DMS53 treated with DMSO at 0.1 percent for 48 hours (cell line): ENCODE measurements at regions not wholly inside any gene's neighbourhood (a gene's known extent, or its start where the extent isn't known, plus 50 kb on each side); places are given as distances from the start of the nearest gene placed in this dataset.

Experiments used
- DNase-seq: peaks from one replicate; lab custom pipeline; 2025; ENCODE audit not compliant: unreplicated experiment; lab: John Stamatoyannopoulos, UW

DNA sequence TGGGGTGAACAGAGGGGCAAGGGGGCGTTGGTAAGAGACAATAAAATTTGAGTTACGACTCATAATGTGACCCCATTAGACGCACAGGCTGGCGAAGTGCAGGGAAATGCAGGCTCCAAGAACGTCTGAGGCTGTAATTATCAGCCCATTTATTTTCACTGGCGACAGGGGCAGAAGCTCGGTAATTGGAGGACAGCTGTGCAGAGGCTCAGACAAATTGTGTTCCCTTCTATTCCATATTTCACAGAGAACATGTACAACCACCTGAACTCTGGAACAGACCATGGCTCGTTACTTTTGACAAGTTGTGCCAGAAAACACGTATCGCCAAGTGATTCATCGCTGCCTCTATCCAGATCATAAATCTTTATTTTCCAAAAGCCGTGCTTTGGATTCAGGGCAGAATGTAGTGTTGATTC lies 137.3 kb upstream of the FRMD4A start:
- no peak for DNase-seq

DNA sequence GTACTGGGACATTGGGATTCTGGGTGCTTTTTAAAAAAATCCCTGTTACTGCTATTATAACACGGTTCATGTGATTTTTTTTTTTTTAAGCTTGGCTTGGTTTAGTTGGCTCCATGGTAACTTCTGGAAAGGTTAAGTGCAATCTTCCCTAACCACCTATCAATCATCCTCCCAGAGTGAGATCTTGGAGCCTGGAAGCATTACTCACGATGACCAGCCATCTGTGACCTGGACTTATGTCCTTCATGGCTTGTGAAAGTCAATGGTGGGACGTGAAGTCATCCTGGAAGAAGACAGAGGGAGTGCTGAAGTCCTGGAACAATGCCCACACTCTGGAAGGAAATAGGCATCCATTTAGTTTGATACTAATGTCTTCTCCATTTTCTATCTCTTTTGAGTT lies 135.5 kb upstream of the FRMD4A start:
- DNase-seq: peak; percentile 53

DNA sequence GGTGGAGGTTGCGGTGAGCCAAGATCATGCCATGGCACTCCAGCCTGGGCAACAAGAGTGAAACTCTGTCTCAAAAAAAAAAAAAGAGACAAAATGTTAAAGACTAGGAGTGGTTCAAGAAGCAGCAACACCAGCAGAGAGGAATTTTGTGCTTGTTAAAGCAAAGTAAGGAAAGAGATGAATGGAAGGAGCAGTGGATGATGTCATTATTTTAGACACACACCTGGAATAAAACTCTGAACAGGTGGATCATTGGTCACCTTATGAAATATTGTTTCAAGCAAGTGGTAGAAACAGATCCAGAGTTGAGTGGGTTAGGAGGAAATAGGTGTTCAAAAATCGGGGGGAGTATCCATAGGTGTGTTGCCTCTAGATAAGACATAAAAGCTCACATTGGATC lies 129.7 kb upstream of the FRMD4A start:
- no peak for DNase-seq

DNA sequence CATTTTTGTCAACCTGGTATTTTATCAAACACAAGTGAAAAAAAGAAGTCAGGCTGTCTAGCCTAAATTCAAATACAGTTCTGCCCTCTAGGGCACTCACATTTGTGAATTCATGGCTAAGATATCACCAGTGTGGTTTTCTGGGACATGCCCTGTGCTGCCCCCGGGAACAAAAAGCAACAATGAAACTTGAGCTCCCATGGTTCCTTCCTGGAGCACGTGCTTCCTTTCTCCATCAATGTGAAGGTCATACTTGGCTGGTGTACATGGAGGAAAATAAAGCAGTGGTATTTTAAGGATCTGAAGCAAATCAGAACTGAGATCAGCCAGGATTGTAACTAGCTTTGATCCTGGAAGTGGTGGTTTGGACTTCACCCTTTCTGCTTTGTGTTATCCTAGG lies 128.9 kb upstream of the FRMD4A start:
- DNase-seq: no peak

DNA sequence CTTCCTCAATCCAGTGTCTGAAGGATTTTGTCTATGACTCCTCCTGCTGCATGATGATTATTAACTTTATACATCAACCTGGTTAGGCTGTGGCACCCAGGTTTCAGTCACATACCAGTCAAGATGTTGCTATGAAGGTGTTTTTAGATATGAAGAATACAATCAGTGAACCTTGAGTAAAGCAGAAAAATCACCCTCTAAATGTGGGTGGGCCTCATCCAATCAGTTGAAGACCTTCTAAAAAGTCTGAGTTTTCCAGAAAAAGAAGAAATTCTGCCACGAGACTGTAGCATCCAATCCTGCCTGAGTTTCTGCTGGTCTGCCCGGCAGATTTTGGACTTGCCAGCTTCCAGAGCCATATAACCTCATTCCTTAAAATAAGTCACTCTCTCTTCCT lies 126.1 kb upstream of the FRMD4A start:
- no peak for DNase-seq

DNA sequence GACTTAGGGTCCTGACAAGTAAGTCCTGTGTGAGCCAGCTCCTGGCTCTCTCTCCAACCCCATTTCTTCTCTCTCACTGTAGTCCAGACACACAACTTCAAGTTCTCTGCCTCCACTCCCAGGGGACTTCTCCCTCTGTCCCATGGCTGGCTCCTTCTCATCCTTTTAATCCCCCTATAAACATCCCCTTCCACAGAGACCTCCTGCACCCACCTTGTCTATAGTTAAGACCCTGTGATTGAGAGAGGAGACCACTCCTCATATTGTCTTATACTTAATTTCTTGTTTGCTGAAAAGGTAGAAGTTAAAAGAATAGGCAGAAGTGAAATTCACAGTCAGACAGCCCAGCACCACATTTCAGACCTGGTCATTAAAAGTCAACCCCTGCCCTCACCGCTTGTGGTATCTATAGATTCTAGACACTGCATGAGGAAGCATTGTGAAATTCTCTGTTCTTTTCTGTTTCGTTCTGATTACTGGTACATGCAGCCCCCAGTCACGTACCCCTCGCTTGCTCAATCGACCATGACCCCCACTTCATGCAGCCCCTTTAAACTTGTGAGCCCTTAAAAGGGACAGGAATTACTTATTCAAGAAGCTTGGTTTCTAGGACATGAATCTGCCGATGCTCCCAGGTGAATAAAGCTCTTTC lies 125.6 kb upstream of the FRMD4A start:
- DNase-seq: no peak

DNA sequence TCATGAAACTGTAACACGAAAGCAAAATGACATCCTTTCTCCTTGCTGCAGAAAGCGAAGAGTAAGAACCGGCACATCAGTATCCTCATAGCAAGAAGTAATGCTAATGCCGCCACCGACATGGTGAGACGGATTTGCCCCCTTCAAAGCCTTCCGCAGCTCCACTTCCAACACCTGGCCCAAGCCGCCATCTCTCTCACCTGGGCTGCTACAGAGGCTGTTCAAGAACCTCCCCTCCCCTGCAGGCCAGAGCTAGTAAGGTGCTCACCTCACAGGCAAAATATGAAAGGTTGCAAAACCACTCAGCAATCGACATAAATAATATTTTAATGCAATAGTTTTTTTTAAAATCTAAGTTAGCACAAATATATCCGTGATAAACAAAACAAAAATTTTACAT lies 123.9 kb upstream of the FRMD4A start:
- no peak for DNase-seq

DNA sequence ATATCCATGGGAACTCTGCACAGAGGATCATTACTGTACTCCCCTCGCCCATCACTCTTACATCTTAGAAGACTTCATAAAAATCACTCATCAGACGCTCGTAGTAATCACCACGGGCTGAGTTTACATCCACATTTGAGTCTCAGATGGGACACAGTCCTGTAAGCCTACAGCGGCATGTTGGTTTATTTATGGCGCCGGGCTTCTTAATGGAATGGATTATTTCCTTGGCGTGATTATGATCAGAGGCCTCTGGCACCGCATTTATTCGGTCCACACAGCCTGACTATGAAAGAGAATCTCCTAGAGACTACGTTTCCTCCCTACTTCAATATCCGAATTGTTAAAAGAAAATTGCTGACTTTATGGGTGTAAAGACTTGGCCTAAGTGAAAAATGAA lies 123.5 kb upstream of the FRMD4A start:
- DNase-seq: no peak

DNA sequence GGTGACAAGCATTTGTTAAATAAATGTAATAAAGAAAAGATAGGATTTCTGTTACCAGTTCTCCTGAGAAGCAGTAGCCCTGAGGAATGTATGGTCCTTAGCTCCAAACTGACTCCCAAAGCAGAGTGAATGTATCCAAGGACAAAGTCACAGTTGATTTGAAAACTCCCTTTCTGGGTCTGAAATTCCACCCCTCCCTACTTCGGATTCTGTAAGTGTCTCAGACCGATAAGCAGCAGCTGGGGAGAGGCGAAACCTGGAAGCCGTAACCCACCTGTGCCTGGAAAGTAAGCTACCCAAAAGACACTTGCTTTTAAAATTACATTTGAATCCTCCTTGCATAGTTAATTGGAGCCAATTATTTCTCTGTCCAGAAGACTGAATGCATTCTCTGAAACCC lies 122.9 kb upstream of the FRMD4A start:
- no peak for DNase-seq

DNA sequence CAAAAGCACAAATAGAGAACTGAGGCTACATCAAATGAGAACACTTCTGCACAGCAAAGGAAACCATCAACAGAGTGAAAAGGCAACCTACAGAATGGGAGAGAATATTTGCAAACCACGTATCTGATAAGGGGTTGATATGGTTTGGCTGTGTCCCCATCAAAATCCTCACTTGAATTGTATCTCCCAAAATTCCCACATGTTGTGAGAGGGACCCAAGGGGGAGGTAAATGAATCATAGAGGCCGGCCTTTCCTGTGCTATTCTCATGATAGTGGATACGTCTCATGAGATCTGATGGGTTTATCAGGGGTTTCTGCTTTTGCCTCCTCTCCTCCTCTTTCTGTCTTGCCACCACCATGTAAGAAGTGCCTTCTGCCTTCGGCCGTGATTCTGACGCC lies 120.6 kb upstream of the FRMD4A start:
- DNase-seq: no peak

DNA sequence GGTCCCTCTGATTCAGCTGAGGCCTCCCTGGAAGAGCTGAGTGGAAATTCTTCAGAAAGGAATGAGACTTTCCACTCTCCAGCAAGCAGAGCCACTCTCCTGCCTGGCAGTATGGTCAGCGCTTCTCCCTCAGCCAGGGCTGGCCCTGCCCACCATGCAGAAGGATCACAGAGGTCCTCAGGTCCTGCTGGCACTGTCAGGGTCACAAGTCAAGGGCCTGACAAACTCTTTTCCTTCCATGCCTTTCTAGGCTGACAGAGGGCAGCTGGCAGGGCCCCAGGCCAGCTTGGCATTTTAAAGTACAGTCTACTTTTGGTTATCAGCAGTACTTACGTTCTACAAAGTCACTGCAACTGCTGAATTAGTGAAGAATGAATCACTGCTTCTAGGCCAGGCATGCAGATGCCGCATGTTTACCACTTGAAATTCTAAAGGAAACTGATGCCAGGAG lies 119.3 kb upstream of the FRMD4A start:
- no peak for DNase-seq

DNA sequence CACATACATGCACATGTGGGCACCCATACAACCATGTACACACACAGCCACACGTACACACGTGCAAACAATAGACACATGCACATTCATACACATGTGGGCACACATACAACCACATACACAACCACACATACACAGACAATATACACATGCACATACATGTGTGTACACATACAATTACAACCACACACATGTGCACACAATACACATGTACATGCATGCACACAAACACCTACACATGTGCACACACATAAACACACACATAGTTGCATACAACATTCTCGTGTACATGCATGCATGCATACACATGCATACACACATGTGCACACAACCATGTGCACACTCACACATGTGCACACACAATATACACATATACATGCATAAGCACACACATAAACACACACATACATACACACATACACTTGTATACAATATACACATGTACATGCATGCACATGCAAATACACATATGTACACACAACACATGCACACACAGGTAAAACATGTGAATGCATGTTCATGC lies 118.6 kb upstream of the FRMD4A start:
- no peak for DNase-seq

DNA sequence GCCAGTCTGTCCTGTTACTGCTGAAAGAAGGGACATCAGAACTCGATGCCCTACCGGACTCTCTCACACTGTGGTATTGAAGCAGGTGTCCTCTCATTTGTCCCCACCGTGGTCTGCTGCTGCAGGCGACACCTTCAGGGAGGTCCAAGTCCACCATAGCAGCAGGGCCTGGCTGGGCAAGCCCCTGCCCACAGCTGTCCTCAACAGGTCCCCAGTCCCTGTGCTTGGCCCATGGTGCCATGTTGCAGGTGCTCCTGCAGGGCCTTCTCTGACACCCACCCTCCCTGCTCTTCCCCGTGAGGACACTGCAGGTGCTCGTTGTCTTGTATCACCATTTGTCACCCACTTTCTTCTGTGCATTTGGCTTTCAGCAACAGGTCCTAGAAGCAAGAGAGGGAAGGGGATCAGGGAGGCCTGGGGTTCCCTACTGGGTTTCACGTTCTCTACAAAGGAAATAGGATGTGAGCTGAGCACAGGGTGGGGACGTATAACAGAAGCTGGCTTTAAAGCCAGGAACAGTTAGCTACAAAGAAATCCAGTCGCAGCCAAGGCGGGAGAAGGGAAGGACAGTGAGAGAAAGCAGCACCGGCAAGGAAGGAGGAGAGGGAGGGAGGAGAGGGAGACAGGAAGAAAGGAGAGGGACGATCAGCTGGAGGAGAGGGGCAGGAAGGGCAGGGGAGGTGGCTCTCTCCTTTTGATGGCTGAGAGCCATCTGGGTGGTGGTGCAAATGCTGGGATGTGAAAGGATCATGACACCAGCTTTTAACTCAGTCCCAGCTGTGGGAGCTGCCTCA lies 117.7 kb upstream of the FRMD4A start:
- DNase-seq: no peak

DNA sequence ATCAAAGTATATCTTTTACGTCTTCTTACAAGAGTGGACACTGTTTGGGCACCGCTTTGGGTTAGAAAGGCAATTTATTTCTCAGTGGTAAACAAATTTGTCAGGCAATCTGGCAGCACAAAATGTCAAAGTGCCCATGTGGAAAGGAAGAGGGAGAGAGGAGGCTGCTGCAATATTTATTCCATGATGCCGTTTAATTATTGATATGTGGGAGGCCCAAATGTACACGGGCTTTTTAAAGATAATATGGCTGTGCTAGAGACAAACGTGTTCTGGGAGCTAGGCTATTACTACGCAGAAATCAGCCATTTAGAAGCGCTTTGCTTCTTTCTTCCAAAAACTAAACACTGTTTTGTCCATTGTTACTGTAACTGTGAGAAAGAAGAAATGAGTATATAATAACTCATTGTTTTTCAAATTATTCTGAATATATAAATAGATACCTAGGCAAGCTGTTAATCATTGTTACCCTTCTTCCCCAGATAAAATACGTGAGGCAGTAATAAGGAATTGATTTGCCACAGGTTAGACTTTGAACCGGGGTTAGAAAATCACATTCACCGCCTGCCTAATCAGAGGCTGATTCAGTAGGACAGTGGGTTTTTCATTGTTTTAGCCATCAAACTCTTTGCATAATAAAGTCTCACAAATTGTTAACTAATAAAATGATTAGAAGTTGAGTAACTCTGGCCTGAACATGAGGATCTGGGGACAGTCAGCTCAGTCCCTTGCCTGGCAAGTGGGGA lies 116.5 kb upstream of the FRMD4A start:
- DNase-seq: no peak

DNA sequence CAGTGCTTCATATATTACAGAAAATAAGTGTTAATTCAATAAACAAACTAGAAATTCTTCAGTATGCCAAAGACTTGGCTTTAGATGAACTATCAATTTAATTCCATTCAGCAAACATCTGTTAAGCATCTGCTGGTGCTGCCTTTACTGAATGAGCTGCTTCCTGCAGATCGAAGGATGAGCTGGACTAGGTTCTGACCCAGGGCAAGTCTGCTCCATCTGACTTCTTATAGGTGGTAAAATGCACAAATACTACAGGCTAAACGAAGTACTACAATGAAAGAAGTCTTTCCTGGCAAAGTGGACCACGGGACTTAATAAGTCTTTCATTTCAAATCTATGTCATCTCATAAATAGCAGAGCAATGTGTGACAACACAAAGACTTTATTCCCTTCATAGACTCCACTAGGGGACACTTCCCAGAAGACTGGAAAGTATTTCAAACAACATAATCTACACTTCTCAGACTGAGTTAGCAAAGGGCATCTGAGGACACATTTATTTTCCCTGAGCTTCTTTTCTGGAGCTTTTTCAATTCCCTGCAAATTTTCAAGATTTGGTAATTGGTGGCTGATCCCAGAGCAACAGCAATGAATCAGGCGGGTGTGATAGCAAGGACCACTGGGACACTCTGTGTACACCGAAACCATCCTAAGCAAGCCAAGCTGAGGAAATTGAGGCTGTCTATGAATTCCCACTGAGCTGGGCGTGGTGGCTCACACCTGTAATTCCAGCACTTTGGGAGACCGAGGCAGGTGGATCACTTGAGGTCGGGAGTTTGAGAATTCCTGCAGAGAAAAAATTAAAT lies 108.9 kb upstream of the FRMD4A start:
- no peak for DNase-seq

DNA sequence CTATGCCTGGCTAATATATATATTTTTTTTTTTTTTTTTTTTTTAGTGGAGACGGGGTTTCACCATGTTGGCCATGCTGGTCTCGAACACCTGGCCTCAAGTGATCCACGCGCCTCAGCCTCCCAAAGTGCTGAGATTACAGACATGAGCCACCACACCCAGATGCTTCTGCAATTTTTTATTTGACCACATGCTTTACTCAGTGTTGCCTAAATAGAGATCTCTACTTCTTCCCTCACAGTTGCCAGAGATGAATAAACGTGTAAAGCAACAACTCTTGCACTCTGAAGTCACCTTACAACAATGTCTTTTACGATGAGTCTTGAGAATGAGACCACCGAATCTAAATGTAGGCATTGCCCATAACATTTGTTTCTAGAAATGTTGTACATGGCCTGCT lies 107.9 kb upstream of the FRMD4A start:
- no peak for DNase-seq

DNA sequence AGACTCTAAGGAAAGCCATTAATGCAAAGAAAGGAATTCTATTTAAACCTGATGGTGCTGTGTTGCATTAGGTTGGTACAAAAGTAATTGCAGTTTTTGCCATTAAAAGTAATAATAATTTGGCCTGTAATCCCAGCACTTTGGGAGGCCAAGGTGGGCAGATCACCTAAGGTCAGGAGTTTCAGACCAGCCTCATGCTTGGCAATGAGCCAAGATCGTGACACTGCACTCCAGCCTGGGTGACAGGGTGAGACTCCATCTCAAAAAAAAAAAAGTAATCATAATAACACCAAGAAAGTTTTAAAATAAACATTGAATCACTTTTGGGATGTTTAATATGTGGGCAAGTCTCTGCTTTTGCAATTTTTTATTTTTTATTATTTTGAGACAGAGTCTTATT lies 107.3 kb upstream of the FRMD4A start:
- DNase-seq: no peak

DNA sequence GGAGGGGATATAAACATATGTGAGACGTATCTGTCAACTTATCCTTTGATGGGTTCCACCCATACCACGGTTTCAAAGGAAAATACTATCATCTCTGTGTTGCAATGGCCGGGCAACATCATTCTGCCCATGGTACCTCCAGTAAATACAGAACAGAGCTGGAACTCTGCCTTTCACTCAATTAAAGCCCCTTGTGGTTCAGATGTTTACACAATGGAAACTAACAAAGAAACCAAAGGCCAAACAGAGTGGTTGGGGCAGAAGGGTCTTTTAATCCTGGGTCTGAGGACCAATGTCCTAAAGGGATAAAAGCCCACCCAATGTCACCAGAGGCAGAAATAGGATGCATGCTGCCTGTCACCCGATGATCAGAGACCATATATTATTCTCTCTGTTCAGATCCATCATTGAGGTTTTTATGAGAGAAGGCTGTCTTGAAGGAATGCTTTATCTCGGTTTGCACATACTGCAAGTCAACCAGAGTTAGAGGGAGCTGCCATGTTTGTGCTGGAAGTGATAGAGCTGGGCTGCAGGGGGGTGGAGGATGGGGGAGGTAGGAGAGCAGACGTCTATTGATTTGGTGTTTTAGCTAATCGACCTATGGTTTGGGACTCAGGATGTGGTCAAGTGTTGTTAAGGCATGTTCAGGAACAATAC lies 105.4 kb upstream of the FRMD4A start:
- no peak for DNase-seq

DNA sequence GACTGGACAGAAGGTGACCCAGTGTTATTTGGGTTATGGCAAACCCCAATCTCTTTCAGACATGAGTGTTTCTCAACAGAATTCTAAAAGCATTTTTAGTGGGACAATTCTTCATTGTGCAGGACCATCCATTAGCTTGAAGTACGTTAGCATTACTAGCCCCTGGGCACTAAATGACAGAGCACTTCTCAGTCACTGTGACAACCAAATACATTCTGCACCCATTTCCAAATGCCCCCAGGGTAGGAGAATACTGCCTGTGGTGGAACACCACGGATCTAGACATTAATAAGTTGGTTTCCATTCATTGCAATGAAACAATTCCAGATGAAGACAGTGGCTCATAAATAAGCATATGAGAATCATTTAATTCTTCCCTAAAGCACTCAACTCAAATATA lies 102.4 kb upstream of the FRMD4A start:
- no peak for DNase-seq

DNA sequence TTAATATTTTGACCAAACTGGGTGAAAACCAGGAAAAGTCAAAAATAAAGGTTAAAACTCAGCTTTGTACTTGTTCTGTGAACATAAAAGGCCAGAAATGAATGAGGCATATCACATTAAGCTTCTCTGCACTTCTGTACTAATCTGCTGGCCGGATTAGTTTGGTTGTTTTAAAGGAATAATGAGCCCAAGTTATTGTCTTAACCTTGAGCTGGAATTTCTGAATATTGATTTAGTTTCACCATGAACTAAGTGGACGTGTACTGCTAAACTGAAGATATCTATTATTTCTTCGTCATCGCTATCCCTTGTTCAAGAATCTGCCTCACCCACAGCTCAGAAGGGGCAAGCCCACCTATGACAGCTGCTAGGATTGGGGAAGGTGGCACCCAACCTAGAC lies 101.1 kb upstream of the FRMD4A start:
- no peak for DNase-seq
